HEK293T (cell line): ENCODE measurements at regions not wholly inside any gene's neighbourhood (a gene's known extent, or its start where the extent isn't known, plus 50 kb on each side); places are given as distances from the start of the nearest gene placed in this dataset.

Experiments
- CTCF ChIA-PET: fragments of 350-600 bp; formaldehyde crosslinking; extraction: SDS; loops from one replicate; lab custom pipeline; 2021; ENCODE audit warnings: antibody characterized with exemption, inconsistent platforms; lab: Yijun Ruan, JAX
- POLR2A ChIA-PET: fragments of 350-600 bp; formaldehyde crosslinking; extraction: SDS; loops from one replicate; lab custom pipeline; 2020; ENCODE audit warnings: antibody characterized with exemption, inconsistent platforms; lab: Yijun Ruan, JAX
- DNase-seq: peaks from one replicate; pipeline ENCODE4 v3.0.0; 2012; ENCODE audit warnings: mixed read lengths; ENCODE audit errors: extremely low spot score
- ARNT ChIP-seq: fragments of 450-650 bp; IDR thresholded peaks from 2 replicates; pipeline ENCODE4 v1.6.1; 2017; ENCODE audit warnings: mild to moderate bottlenecking
- BHLHE40 ChIP-seq: fragments of 450-650 bp; IDR thresholded peaks from 2 replicates; pipeline ENCODE4 v1.6.1; 2016; ENCODE audit warnings: mild to moderate bottlenecking, moderate library complexity, borderline replicate concordance
- CTBP1 ChIP-seq: fragments of 450-650 bp; IDR thresholded peaks from 2 replicates; pipeline ENCODE4 v1.6.1; 2016; ENCODE audit warnings: borderline replicate concordance
- ELF4 ChIP-seq: fragments of 450-650 bp; IDR thresholded peaks from 2 replicates; pipeline ENCODE4 v1.6.1; 2017; ENCODE audit warnings: antibody characterized with exemption
- FOXA1 ChIP-seq: fragments of 450-650 bp; IDR thresholded peaks from 2 replicates; pipeline ENCODE4 v1.6.1; 2016; ENCODE audit warnings: mild to moderate bottlenecking
- FOXK2 ChIP-seq: fragments of 450-650 bp; IDR thresholded peaks from 2 replicates; pipeline ENCODE4 v1.6.1; 2016; ENCODE audit warnings: mild to moderate bottlenecking
- FOXM1 ChIP-seq: fragments of 450-650 bp; IDR thresholded peaks from 2 replicates; pipeline ENCODE4 v1.6.1; 2017; ENCODE audit warnings: mild to moderate bottlenecking, borderline replicate concordance
- HDGF ChIP-seq: fragments of 450-650 bp; IDR thresholded peaks from 2 replicates; pipeline ENCODE4 v1.6.1; 2017; ENCODE audit warnings: antibody characterized with exemption, borderline replicate concordance
- L3MBTL2 ChIP-seq: fragments of 450-650 bp; conservative IDR thresholded peaks from 2 replicates; pipeline ENCODE4 v1.6.1; 2016; ENCODE audit warnings: mild to moderate bottlenecking
- LEF1 ChIP-seq: fragments of 450-650 bp; IDR thresholded peaks from 2 replicates; pipeline ENCODE4 v1.6.1; 2017; ENCODE audit warnings: mild to moderate bottlenecking, borderline replicate concordance
- NFRKB ChIP-seq: fragments of 450-650 bp; IDR thresholded peaks from 2 replicates; pipeline ENCODE4 v1.6.1; 2016; ENCODE audit warnings: mild to moderate bottlenecking, moderate library complexity
- SP1 ChIP-seq: fragments of 450-650 bp; IDR thresholded peaks from 2 replicates; pipeline ENCODE4 v1.6.1; 2017
- SUZ12 ChIP-seq: fragments of 450-650 bp; IDR thresholded peaks from 2 replicates; pipeline ENCODE4 v1.6.1; 2016; ENCODE audit warnings: mild to moderate bottlenecking
- TARDBP ChIP-seq: fragments of 450-650 bp; IDR thresholded peaks from 2 replicates; pipeline ENCODE4 v1.6.1; 2016
- ZNF384 ChIP-seq: fragments of 450-650 bp; IDR thresholded peaks from 2 replicates; pipeline ENCODE4 v1.6.1; 2016
- TF ChIP-seq, protein P1 (sequence below): fragments of 450-650 bp; IDR thresholded peaks from 2 replicates; pipeline ENCODE4 v1.6.1; 2016

DNA sequence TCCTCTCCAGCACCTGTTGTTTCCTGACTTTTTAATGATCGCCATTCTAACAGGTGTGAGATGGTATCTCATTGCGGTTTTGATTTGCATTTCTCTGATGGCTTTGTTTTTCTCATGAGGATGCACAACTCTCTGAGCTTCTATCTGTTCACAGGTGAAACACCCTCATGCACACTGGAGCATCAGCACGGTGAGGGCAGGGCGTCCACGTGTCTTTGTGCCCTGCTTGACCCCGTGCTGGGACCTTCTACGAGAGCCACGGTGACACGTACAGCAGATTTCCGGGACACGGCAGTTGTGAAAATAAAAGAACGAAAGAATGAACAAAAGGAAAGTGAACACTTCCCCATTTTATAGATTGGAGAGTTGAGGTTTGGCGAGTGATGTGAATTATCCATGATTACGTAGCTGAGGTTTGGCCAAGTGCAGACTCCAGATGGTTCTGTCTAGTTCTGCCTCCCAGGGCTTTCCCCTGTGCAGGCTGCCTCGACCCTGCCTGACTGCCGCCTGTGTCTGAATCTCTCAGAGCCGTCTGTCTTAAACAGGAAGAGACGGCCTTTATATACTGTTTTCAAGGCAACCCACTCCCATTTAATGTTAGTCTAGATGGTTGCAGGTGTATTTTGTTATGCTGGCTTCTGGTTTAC is 67.8 kb upstream of the SORBS2 start:
- POLR2A ChIA-PET = no interaction called here
- no peak for DNase-seq
- CTCF ChIA-PET = no interaction called here
- TF ChIP-seq, protein P1, sequence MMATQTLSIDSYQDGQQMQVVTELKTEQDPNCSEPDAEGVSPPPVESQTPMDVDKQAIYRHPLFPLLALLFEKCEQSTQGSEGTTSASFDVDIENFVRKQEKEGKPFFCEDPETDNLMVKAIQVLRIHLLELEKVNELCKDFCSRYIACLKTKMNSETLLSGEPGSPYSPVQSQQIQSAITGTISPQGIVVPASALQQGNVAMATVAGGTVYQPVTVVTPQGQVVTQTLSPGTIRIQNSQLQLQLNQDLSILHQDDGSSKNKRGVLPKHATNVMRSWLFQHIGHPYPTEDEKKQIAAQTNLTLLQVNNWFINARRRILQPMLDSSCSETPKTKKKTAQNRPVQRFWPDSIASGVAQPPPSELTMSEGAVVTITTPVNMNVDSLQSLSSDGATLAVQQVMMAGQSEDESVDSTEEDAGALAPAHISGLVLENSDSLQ = no peak
- TF ChIP-seq LEF1 (no peak), SP1 (no peak), ARNT (no peak), SUZ12 (no peak), HDGF (no peak), ZNF384 (no peak), BHLHE40 (no peak), TARDBP (no peak)

DNA sequence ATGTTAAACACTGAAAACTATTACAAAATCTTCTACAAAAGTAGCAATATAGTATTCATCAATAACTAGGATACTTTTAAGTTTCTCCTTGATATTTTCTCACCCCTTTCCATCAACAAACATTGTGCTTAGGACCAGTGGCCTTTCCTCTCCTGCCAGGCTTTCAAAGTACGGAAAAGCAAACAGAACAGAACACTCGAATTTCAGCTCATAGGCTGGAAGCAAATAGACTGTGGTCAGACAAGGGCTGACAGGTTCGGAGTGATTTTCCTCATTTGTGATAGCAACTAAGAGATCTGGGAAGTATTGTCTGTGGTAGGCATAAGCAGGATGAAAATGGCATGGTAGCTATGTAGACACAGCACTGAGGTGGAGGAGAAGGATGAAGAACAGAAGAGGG is 68.6 kb upstream of the SORBS2 start:
- POLR2A ChIA-PET = interaction anchor here (0.6 kb wide), 1 partner anchor 44 kb away, joined by 3 read pairs; no protein-coding TSS in a partner anchor
- no peak for DNase-seq
- CTCF ChIA-PET = no interaction called here
- TF ChIP-seq HDGF (no peak), FOXK2 (no peak), SP1 (no peak), ARNT (no peak), FOXA1 (no peak)

DNA sequence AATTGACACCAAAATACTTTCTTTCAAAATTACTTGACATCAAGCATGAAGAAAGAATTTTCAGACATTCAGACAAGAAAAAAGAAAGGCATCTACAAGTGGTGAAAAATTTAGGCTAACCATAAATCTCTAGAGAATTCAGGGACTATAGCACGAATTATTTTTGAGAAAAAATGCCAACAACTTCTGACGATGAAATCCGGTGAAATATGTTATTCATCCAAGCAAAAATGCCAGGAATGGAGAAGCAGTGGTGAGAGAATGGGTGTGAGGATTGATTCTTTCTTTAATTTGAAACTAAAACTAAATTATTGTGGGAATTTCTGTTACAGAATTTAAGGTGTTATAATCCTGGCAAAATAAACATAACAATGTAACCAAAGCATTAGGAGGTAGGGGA is 69.4 kb upstream of the SORBS2 start:
- DNase-seq = no peak
- ChIA-PET CTCF (no interaction called here), POLR2A (no interaction called here)
- TF ChIP-seq, protein P1 = no peak
- no peak for TF ChIP-seq SP1
- no peak for TF ChIP-seq L3MBTL2
- TF ChIP-seq LEF1 = no peak
- TF ChIP-seq TARDBP = no peak
- no peak for TF ChIP-seq ZNF384
- no peak for TF ChIP-seq BHLHE40
- TF ChIP-seq FOXM1 = no peak
- no peak for TF ChIP-seq CTBP1
- TF ChIP-seq ELF4 = no peak
- no peak for TF ChIP-seq FOXK2
- no peak for TF ChIP-seq HDGF
- TF ChIP-seq ARNT = no peak
- no peak for TF ChIP-seq SUZ12
- no peak for TF ChIP-seq FOXA1

DNA sequence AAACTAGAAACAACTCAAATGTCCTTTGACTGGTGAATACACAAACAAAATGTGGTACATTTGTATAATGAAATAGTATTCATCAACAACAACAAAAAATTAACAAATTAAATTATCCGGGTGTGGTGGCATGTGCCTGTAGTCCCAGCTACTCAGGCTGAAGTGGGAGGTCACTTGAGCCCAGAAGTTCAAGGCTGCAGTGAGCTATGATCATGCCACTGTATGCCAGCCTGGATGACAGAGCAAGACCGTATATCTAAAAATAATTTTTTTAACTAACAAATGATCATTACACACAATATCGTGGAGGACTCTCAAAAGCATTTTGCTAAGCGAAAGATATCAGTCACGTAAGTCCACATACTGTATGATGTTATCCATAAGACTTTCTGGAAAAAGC is 71.6 kb upstream of the SORBS2 start:
- TF ChIP-seq SUZ12 (no peak), ARNT (no peak), LEF1 (no peak), FOXK2 (no peak), ELF4 (no peak), NFRKB (no peak), HDGF (no peak), FOXA1 (no peak), BHLHE40 (no peak)
- ChIA-PET POLR2A (no interaction called here), CTCF (interaction anchor here (1.6 kb wide), 1 partner anchor 15 kb away, joined by 3 read pairs; no protein-coding TSS in a partner anchor)
- DNase-seq = no peak

DNA sequence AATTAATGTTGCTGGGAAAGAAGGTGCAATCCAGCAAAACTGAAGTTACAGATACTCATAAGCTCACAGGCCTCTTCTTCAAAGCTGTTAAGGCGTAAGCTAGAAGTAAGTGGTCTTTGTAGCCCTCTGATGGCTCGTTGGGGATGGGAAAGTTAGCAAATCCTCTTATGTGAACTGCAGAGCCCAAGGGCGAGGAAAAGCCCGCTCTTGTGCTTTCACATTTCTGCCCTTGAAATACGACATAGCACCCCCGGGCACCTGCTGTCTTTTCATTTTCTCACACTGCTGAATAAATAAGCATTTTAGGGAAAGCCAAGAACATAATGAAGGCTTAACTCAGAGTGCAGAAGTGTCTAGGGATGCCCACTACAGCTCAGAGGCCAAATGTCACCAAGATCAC is 73.1 kb upstream of the SORBS2 start:
- CTCF ChIA-PET = no interaction called here
- TF ChIP-seq ZNF384 (no peak), LEF1 (no peak), NFRKB (no peak), FOXA1 (no peak), TARDBP (no peak), BHLHE40 (no peak), L3MBTL2 (no peak), FOXM1 (no peak), SUZ12 (no peak)
- no peak for DNase-seq
- POLR2A ChIA-PET = interaction anchor here (0.7 kb wide), 1 partner anchor 17 kb away, joined by 4 read pairs; no protein-coding TSS in a partner anchor

DNA sequence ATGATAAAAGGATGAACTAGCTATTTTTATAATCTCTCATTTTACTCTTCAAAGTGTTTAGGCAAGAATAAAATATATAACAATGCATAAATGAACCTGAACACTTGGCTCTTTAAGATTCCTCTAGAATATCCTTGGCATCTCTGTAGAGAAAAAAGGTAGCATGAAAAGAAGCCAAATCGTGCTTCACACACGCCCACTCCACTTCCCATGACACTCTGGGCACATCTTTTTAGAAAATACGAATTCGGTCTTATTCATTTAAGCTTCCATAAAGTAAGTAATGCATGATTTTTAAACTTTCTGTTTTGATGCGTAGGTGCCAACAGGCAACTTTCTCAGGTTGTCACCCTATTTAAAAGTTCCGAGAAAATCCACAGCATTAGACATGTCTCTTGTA is 73.6 kb upstream of the SORBS2 start:
- CTCF ChIA-PET = no interaction called here

DNA sequence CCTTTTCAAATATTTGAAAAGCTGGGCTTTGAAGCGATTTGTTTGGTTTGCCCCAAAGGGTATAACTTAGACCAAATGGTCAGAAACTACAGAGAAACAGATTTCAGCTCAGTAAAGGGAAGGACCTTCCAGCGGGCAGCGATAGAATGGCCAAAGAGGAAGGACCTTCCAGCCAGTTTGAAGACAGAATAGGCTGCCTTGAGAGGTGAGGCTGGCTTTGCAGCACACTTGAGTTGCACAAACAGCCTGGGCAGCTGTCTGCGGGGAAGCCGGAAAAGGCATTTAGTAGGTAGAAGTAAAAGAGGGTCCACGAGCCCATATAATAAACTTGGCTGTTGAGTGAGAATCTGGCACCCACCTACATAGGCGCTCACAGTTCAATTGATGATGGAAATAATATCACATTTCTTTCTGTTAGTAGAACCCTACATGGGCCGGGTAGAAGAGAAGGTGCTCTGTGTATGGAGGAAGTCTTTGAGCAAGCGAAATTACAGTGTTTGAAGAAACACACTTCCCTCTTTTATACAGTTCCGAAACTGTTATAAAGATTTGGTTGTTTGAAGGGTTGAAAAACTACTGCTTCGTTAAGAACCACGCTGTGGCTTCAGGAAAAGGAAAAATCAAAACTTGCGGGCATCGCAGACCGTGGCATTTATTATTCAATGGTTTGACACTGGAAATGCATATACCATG is 75.0 kb upstream of the SORBS2 start:
- TF ChIP-seq L3MBTL2 = no peak
- no peak for TF ChIP-seq FOXK2
- TF ChIP-seq ARNT = no peak
- no peak for TF ChIP-seq FOXA1
- no peak for TF ChIP-seq TARDBP
- no peak for TF ChIP-seq SUZ12
- TF ChIP-seq FOXM1 = no peak
- TF ChIP-seq, protein P1 = no peak
- no peak for TF ChIP-seq LEF1
- no peak for TF ChIP-seq NFRKB
- TF ChIP-seq HDGF = no peak
- no peak for TF ChIP-seq CTBP1
- no peak for TF ChIP-seq ELF4
- no peak for TF ChIP-seq SP1
- TF ChIP-seq ZNF384 = no peak
- TF ChIP-seq BHLHE40 = no peak
- ChIA-PET POLR2A (no interaction called here), CTCF (no interaction called here)
- no peak for DNase-seq

More for the DNA sequence above, 73.6 kb upstream of the SORBS2 start:
- TF ChIP-seq HDGF (no peak), L3MBTL2 (no peak)
- POLR2A ChIA-PET = no interaction called here
- DNase-seq = no peak
